SK-N-SH (cell line): ENCODE measurements at regions not wholly inside any gene's neighbourhood (a gene's known extent, or its start where the extent isn't known, plus 50 kb on each side); places are given as distances from the start of the nearest gene placed in this dataset.
A peak's percentile ranks its signal among the peaks of the same experiment; 100 is the strongest.

ENCODE experiments used
- CTCF ChIA-PET: fragments of 300-600, 350-600 bp; formaldehyde crosslinking; extraction: SDS; loops from one replicate; lab custom pipeline; 2021; lab: Yijun Ruan, JAX
- POLR2A ChIA-PET: fragments of 350-600 bp; sonication (Branson Sonifier 250); formaldehyde crosslinking; extraction: SDS; loops from one replicate; lab custom pipeline; 2020; ENCODE audit warnings: antibody characterized with exemption, inconsistent platforms; lab: Yijun Ruan, JAX
- DNase-seq: peaks from one replicate; pipeline ENCODE4 v3.0.0; 2012
- H2AFZ ChIP-seq: fragments of 200-600 bp; sonication (generic); 2 replicates; pipeline ENCODE4 v1.8.1; 2016; ENCODE audit warnings: antibody characterized with exemption, mild to moderate bottlenecking, low read depth
- H3F3A ChIP-seq: fragments of 200-600 bp; sonication (generic); replicated peaks from 2 replicates; pipeline ENCODE3; 2016; ENCODE audit warnings: antibody characterized with exemption, mild to moderate bottlenecking; ENCODE audit not compliant: insufficient read depth
- H3K27ac ChIP-seq, 2 experiments: fragments of 200-500 bp in 1 of 2; fragments of 200-600 bp in 1 of 2; sonication (Bioruptor generic) in 1 of 2; sonication (generic), shearing (Covaris generic) in 1 of 2; 2 replicates each; pipeline versions ENCODE4 v1.5.1 to v1.6.1; 2014 to 2016; ENCODE audit warnings: low read depth in 2 of 2, inconsistent platforms in 1 of 2, low read length in 1 of 2, mild to moderate bottlenecking in 1 of 2, mixed read lengths in 1 of 2
- H3K27me3 ChIP-seq: fragments of 200-600 bp; sonication (generic), shearing (Covaris generic); 2 replicates; pipeline ENCODE4 v1.6.1; 2016; ENCODE audit warnings: mixed run types; ENCODE audit not compliant: insufficient read depth
- H3K36me3 ChIP-seq, 2 experiments: fragments of 200-500 bp in 1 of 2; fragments of 200-600 bp in 1 of 2; sonication (Bioruptor generic) in 1 of 2; sonication (generic) in 1 of 2; replicated peaks in 1 of 2; 2 replicates each; pipeline versions ENCODE3 to v1.5.1; 2014 to 2016; ENCODE audit warnings: low read length in 1 of 2, mild to moderate bottlenecking in 1 of 2; ENCODE audit not compliant: insufficient read depth in 2 of 2, control insufficient read depth in 1 of 2
- H3K4me1 ChIP-seq, 2 experiments: fragments of 200-500 bp in 1 of 2; fragments of 200-600 bp in 1 of 2; sonication (Bioruptor generic) in 1 of 2; sonication (generic), shearing (Covaris generic) in 1 of 2; 2 replicates each; pipeline versions ENCODE4 v1.5.1 to v1.6.1; 2014 to 2016; ENCODE audit warnings: low read depth in 1 of 2, low read length in 1 of 2, mixed run types in 1 of 2; ENCODE audit not compliant: insufficient read depth in 2 of 2, control insufficient read depth in 1 of 2
- H3K4me2 ChIP-seq: fragments of 200-600 bp; sonication (generic), shearing (Covaris generic); 2 replicates; pipeline ENCODE4 v1.6.1; 2017; ENCODE audit warnings: mixed run types
- H3K4me3 ChIP-seq, 2 experiments: fragments of 200-500 bp in 1 of 2; fragments of 200-600 bp in 1 of 2; sonication (Bioruptor generic) in 1 of 2; sonication (generic), shearing (Covaris generic) in 1 of 2; 2 replicates each; pipeline versions ENCODE4 v1.5.1 to v1.8.1; 2014 to 2016; ENCODE audit warnings: low read depth in 2 of 2, inconsistent platforms in 1 of 2, low read length in 1 of 2, mild to moderate bottlenecking in 1 of 2, mixed read lengths in 1 of 2, moderate library complexity in 1 of 2
- H3K79me2 ChIP-seq: fragments of 200-600 bp; sonication (generic); 2 replicates; pipeline ENCODE4 v1.8.1; 2017; ENCODE audit warnings: mild to moderate bottlenecking; ENCODE audit not compliant: insufficient read depth
- H3K9ac ChIP-seq: fragments of 200-600 bp; sonication (generic); 2 replicates; pipeline ENCODE4 v1.6.1; 2017; ENCODE audit warnings: mixed run types
- H3K9me2 ChIP-seq: fragments of 200-600 bp; sonication (generic); 2 replicates; pipeline ENCODE4 v1.6.1; 2017; ENCODE audit warnings: mixed run types
- H3K9me3 ChIP-seq: fragments of 200-600 bp; sonication (generic); 2 replicates; pipeline ENCODE4 v1.6.1; 2017; ENCODE audit warnings: mixed run types, mild to moderate bottlenecking, moderate library complexity
- H4K20me1 ChIP-seq: fragments of 200-600 bp; sonication (generic); 2 replicates; pipeline ENCODE4 v1.6.1; 2017; ENCODE audit warnings: mild to moderate bottlenecking, mixed run types; ENCODE audit not compliant: insufficient read depth
- CHD2 ChIP-seq: fragments of 150-350 bp; IDR thresholded peaks from 2 replicates; pipeline ENCODE4 v1.6.1; 2018; ENCODE audit warnings: low read length; ENCODE audit not compliant: partially characterized antibody
- EP300 ChIP-seq, 2 experiments: IDR thresholded peaks; 2 replicates each; pipeline versions ENCODE4 v1.4.0 to v1.6.1; 2012; ENCODE audit warnings: borderline replicate concordance in 1 of 2, low read depth in 1 of 2, low read length in 1 of 2
- EZH2phosphoT487 ChIP-seq: fragments of 200-600 bp; sonication (generic); IDR thresholded peaks from 2 replicates; pipeline ENCODE4 v1.6.1; 2017; ENCODE audit warnings: low read depth, mixed run types, mild to moderate bottlenecking, antibody characterized with exemption, moderate library complexity, borderline replicate concordance
- FOSL2 ChIP-seq: IDR thresholded peaks from 2 replicates; pipeline ENCODE4 v1.4.0; 2012; ENCODE audit warnings: low read depth, mild to moderate bottlenecking, moderate library complexity, borderline replicate concordance
- FOXJ3 ChIP-seq: sonication (generic); formaldehyde crosslinking; IDR thresholded peaks from 2 replicates; pipeline ENCODE4 v1.5.1; 2020; ENCODE audit warnings: mild to moderate bottlenecking, missing genetic modification reagents
- FOXM1 ChIP-seq: IDR thresholded peaks from 2 replicates; pipeline ENCODE4 v1.4.0; 2012; ENCODE audit warnings: low read depth, mild to moderate bottlenecking
- GABPA ChIP-seq: IDR thresholded peaks from 2 replicates; pipeline ENCODE4 v1.4.0; 2012; ENCODE audit warnings: low read depth, mild to moderate bottlenecking
- GATA2 ChIP-seq: sonication (generic); formaldehyde crosslinking; IDR thresholded peaks from 2 replicates; pipeline ENCODE4 v1.5.0; 2020; ENCODE audit warnings: mild to moderate bottlenecking, missing genetic modification reagents
- JUND ChIP-seq: IDR thresholded peaks from 2 replicates; pipeline ENCODE4 v1.4.0; 2012
- MXI1 ChIP-seq: IDR thresholded peaks from 2 replicates; pipeline ENCODE4 v1.6.1; 2012; ENCODE audit warnings: mild to moderate bottlenecking, low read depth, low read length, improper control_type of control experiment
- NFIC ChIP-seq: IDR thresholded peaks from 2 replicates; pipeline ENCODE4 v1.4.0; 2012; ENCODE audit warnings: borderline replicate concordance
- POLR2AphosphoS5 ChIP-seq: IDR thresholded peaks from 2 replicates; pipeline ENCODE4 v1.6.1; 2012; ENCODE audit warnings: low read depth, low read length
- RCOR1 ChIP-seq: fragments of 150-350 bp; IDR thresholded peaks from 2 replicates; pipeline ENCODE4 v1.6.1; 2017; ENCODE audit warnings: antibody characterized with exemption, low read length
- REST ChIP-seq: IDR thresholded peaks from 2 replicates; pipeline ENCODE4 v1.6.1; 2012; ENCODE audit warnings: mild to moderate bottlenecking, low read depth, low read length, moderate library complexity
- RFX5 ChIP-seq: IDR thresholded peaks from 2 replicates; pipeline ENCODE4 v1.6.1; 2012; ENCODE audit warnings: mild to moderate bottlenecking, improper control_type of control experiment, low read length
- TCF12 ChIP-seq: IDR thresholded peaks from 2 replicates; pipeline ENCODE4 v1.4.0; 2012
- TEAD4 ChIP-seq: IDR thresholded peaks from 2 replicates; pipeline ENCODE4 v1.4.0; 2012; ENCODE audit warnings: mild to moderate bottlenecking, borderline replicate concordance; ENCODE audit not compliant: insufficient read depth
- YY1 ChIP-seq: IDR thresholded peaks from 2 replicates; pipeline ENCODE4 v1.4.0; 2012; ENCODE audit warnings: low read depth, mild to moderate bottlenecking
- WGBS: methylation state at CpG from one replicate; pipeline ENCODE4 v1.1.6; 2017; ENCODE audit warnings: low lambda C conversion rate; 5-methylcytosine and 5-hydroxymethylcytosine counted together

- 74% methylated on average over 3 of the region's 4 CpGs for WGBS
- H3K79me2 ChIP-seq: no peaks in the 10 kb centered on the region
- ChIA-PET POLR2A (no interaction called here), CTCF (interaction anchor here (0.8 kb wide), 1 partner anchor 12 kb away, joined by 3 read pairs; no protein-coding TSS in a partner anchor)
- H3K9me2 ChIP-seq: no peaks in the 10 kb centered on the region
- H3K4me1 ChIP-seq: no peaks in the 10 kb centered on the region
- H3K9me3 ChIP-seq: peaks cover 10% of the 10 kb centered on the region; the same call in 1 of the 2 replicates
- no peak for DNase-seq
- no peaks in the 10 kb centered on the region for H3F3A ChIP-seq
- H4K20me1 ChIP-seq: no peaks in the 10 kb centered on the region
- H2AFZ ChIP-seq: no peak overlapping the region
- H3K9ac ChIP-seq: no peak overlapping the region
- H3K36me3 ChIP-seq: no peaks in the 10 kb centered on the region
- no peaks in the 10 kb centered on the region for H3K27me3 ChIP-seq
- no peak overlapping the region for H3K4me2 ChIP-seq
- H3K27ac ChIP-seq: no peak overlapping the region
- no peak for TF ChIP-seq GATA2 (CRISPR knock-in tag)
- no peak for TF ChIP-seq NFIC
- TF ChIP-seq MXI1: no peak
- TF ChIP-seq FOXM1: no peak
- TF ChIP-seq FOSL2: peak; percentile 26; the same call in 1 of the 2 replicates
- TF ChIP-seq RFX5: no peak
- TF ChIP-seq EP300 (IDR thresholded peaks at IDR 0.05; ENCODE audit: borderline replicate concordance in 1 of 2, low read depth in 1 of 2, low read length in 1 of 2): no peak
- TF ChIP-seq GABPA: no peak
- TF ChIP-seq CHD2: no peak
- H3K4me3 ChIP-seq: no peak overlapping the region
Measured at GRCh38 chr1:59089922-59090457, 206.9 kb upstream of the FGGY start.

DNA sequence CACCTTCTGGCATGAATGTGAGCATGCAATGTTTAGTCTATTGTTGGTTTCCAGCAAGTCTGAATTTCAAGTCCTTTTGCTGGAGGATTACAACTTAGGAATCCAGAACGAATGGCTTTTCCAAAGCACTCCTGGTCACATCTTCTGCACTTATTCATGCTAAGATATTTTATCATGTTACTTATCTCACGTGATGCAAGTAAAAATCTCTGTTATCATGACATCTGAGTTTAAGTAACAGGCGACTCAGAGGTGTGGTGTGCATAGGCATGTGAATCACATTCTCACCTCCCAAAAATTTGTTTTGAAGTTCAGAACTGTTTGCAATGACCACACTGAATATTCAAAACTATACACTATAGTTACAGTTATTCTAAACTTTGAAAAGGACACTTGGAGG, 204.8 kb upstream of the FGGY start:
- DNase-seq: no peak
- WGBS: 51% methylated on average over 3 of the region's 3 CpGs
- CTCF ChIA-PET: no interaction called here
- Histone ChIP-seq H3K9me2 (no peaks in the 10 kb centered on the region), H4K20me1 (no peaks in the 10 kb centered on the region), H3K36me3 (no peaks in the 10 kb centered on the region), H3K4me2 (no peak overlapping the region), H3K79me2 (no peaks in the 10 kb centered on the region), H3K4me3 (no peak overlapping the region), H3K9me3 (peaks cover 10% of the 10 kb centered on the region; the same call in 1 of the 2 replicates)
- TF ChIP-seq TEAD4 (0 out of 2 replicates have a peak, but pooled peaks have one; percentile 16), TCF12 (peak; percentile 44; the same call in 1 of the 2 replicates), POLR2AphosphoS5 (no peak), REST (no peak), YY1 (no peak), FOXJ3 (CRISPR knock-in tag) (no peak), RCOR1 (no peak), JUND (peak; percentile 19; the same call in 1 of the 2 replicates), EZH2phosphoT487 (no peak)
- TF ChIP-seq, all 33 proteins: peak for 3
- H3K27ac ChIP-seq: no peak overlapping the region
- H3F3A ChIP-seq: no peaks in the 10 kb centered on the region
- H3K27me3 ChIP-seq: no peaks in the 10 kb centered on the region
- POLR2A ChIA-PET: no interaction called here
- no peak overlapping the region for H2AFZ ChIP-seq
- H3K9ac ChIP-seq: no peak overlapping the region
- no peaks in the 10 kb centered on the region for H3K4me1 ChIP-seq
